A673 (cell line): ENCODE measurements at regions not wholly inside any gene's neighbourhood (a gene's known extent, or its start where the extent isn't known, plus 50 kb on each side); places are given as distances from the start of the nearest gene placed in this dataset.

Experiments
- BruUV-seq: library from RNA; stranded (reverse); fragments of 400-500 nt; replicated peaks from 2 replicates; lab custom pipeline; 2021; lab: Mats Ljungman, UMichigan
- CTCF ChIA-PET: fragments of 300-600 bp; sonication (Branson Sonifier 250); formaldehyde crosslinking; loops from one replicate; lab custom pipeline; 2022; ENCODE audit warnings: antibody characterized with exemption; lab: Charles Lee
- POLR2A ChIA-PET: fragments of 300-600 bp; sonication (Branson Sonifier 250); formaldehyde crosslinking; loops from one replicate; lab custom pipeline; 2022; ENCODE audit warnings: antibody characterized with exemption; ENCODE audit not compliant: low non-redundant PET; lab: Charles Lee
- DNase-seq: peaks from one replicate; pipeline ENCODE4 v3.0.0-alpha.2; 2015; ENCODE audit warnings: low spot score
- H3K27ac ChIP-seq: fragments of 200-600 bp; sonication (generic); 2 replicates; pipeline ENCODE4 v1.5.1; 2016; ENCODE audit warnings: mixed run types, low read depth, mild to moderate bottlenecking, mixed read lengths, antibody characterized with exemption, low read length; ENCODE audit not compliant: poor library complexity, severe bottlenecking
- H3K27me3 ChIP-seq: fragments of 200-600 bp; sonication (generic); replicated peaks from 2 replicates; pipeline ENCODE4 v1.6.1; 2017; ENCODE audit warnings: mixed run types, low read depth, mild to moderate bottlenecking, mixed read lengths, antibody characterized with exemption, low read length; ENCODE audit not compliant: insufficient read depth, poor library complexity
- H3K36me3 ChIP-seq: fragments of 200-600 bp; sonication (generic); 2 replicates; pipeline ENCODE4 v1.6.1; 2016; ENCODE audit warnings: mixed run types, mild to moderate bottlenecking, mixed read lengths, antibody characterized with exemption, low read length; ENCODE audit not compliant: insufficient read depth, poor library complexity, severe bottlenecking
- H3K4me1 ChIP-seq: fragments of 200-600 bp; sonication (generic); 2 replicates; pipeline ENCODE4 v1.6.1; 2017; ENCODE audit warnings: mixed run types, mild to moderate bottlenecking, mixed read lengths, antibody characterized with exemption, low read length; ENCODE audit not compliant: insufficient read depth, poor library complexity, severe bottlenecking
- H3K4me3 ChIP-seq: fragments of 200-600 bp; sonication (generic); 2 replicates; pipeline ENCODE4 v1.5.1; 2016; ENCODE audit warnings: low read depth, mixed run types, mild to moderate bottlenecking, mixed read lengths, low read length; ENCODE audit not compliant: poor library complexity, severe bottlenecking
- H3K9me3 ChIP-seq: fragments of 200-600 bp; sonication (generic); 2 replicates; pipeline ENCODE4 v1.6.1; 2016; ENCODE audit warnings: mixed run types, low read depth, mild to moderate bottlenecking, mixed read lengths, antibody characterized with exemption, low read length; ENCODE audit not compliant: poor library complexity, severe bottlenecking
- CTCF ChIP-seq: fragments of 300-800, 200-600 bp; sonication (generic); conservative IDR thresholded peaks from 2 replicates; pipeline ENCODE4 v1.5.1; 2017; ENCODE audit warnings: low read depth, mild to moderate bottlenecking, antibody characterized with exemption, low read length, moderate library complexity, mixed read lengths
- EZH2 ChIP-seq: fragments of 200-600 bp; sonication (generic); IDR thresholded peaks from 2 replicates; pipeline ENCODE4 v1.6.1; 2017; ENCODE audit warnings: borderline replicate concordance, low read depth, mild to moderate bottlenecking, mixed read lengths, antibody characterized with exemption, low read length; ENCODE audit not compliant: poor library complexity, severe bottlenecking
- intact Hi-C: fragments of 100-400 bp; cut with micrococcal nuclease; formaldehyde crosslinking; loops from one replicate; pipeline ENCODE4 v1.10.0; 2022; ENCODE audit not compliant: unreplicated experiment

GRCh38 chr20:11156922-11157321 is 483.1 kb upstream of the JAG1 start:
- Histone ChIP-seq H3K27ac (no peak overlapping the region), H3K4me1 (no peaks in the 10 kb centered on the region), H3K4me3 (no peak overlapping the region), H3K27me3 (no peaks in the 10 kb centered on the region), H3K36me3 (no peaks in the 10 kb centered on the region), H3K9me3 (no peaks in the 10 kb centered on the region)
- intact Hi-C loops: no loop called here
- TF ChIP-seq EZH2: no peak
- no peak for TF ChIP-seq CTCF
- no TSS peak for BruUV-seq
- no peak for DNase-seq
- POLR2A ChIA-PET: no interaction called here
- CTCF ChIA-PET: no interaction called here

- H3K9me3 ChIP-seq: no peaks in the 10 kb centered on the region
- CTCF ChIA-PET: no interaction called here
Measured at GRCh38 chr20:11158146-11158545, 484.3 kb upstream of the JAG1 start.

GRCh38 chr20:11158589-11158988 is 484.8 kb upstream of the JAG1 start:
- no TSS peak for BruUV-seq
- TF ChIP-seq CTCF (no peak), EZH2 (no peak)

More at GRCh38 chr20:11158146-11158545, 484.3 kb upstream of the JAG1 start:
- TF ChIP-seq CTCF (no peak), EZH2 (no peak)
- Histone ChIP-seq H3K36me3 (no peaks in the 10 kb centered on the region), H3K27ac (no peak overlapping the region), H3K4me1 (no peaks in the 10 kb centered on the region), H3K27me3 (no peaks in the 10 kb centered on the region), H3K4me3 (no peak overlapping the region)
- DNase-seq: no peak
- intact Hi-C loops: no loop called here
- no TSS peak for BruUV-seq
- POLR2A ChIA-PET: no interaction called here

More at GRCh38 chr20:11158589-11158988, 484.8 kb upstream of the JAG1 start:
- ChIA-PET POLR2A (no interaction called here), CTCF (no interaction called here)
- no peak overlapping the region for H3K27ac ChIP-seq
- no peaks in the 10 kb centered on the region for H3K36me3 ChIP-seq
- no peak for DNase-seq
- H3K9me3 ChIP-seq: no peaks in the 10 kb centered on the region
- no peaks in the 10 kb centered on the region for H3K4me1 ChIP-seq
- no peaks in the 10 kb centered on the region for H3K27me3 ChIP-seq
- intact Hi-C loops: no loop called here
- H3K4me3 ChIP-seq: no peak overlapping the region
